Tongue (tissue), 1 donor: ENCODE measurements at regions not wholly inside any gene's neighbourhood (a gene's known extent, or its start where the extent isn't known, plus 50 kb on each side); places are given as distances from the start of the nearest gene placed in this dataset.

ENCODE experiments used
- DNase-seq: peaks from one replicate; pipeline ENCODE4 v3.0.0-alpha.2; 2015

DNA sequence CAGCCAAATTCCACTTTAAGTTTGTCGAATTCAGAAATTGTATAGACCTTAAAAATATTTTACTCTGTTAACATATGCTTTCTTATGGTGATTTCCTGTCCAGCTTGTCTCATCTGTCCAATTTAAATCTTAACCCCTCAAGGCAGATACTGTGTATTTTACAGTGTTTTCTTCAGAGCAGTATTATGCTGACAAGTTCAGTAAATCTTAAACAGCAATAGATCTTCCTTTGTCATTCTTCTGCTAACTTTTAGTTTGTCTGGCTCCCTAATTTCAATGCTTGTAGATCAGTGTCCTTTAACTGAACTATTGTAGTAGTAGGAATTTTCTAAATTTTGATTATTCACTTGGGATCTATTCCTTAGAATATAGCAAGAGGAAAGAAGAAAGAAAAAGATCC, 52.8 kb upstream of the MEIS1 start:
- DNase-seq: no peak

DNA sequence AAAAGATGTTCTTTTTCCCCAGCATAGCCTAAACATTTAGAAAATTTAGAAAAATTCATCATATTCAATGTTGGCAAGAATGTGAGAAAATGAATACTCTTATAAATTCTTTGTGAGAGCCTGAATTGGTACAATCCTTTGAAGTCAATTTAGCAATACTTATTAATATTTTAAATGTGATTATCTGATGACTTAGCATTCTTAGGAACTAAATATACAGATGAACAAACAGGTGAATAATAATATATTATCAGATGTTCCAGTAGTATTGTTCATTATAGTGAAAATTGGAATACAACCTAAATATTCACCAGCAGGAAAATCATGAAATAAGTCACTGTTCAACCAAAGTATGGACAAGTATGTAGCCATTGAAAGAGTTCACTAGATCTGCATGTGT, 55.5 kb upstream of the MEIS1 start:
- DNase-seq: no peak

DNA sequence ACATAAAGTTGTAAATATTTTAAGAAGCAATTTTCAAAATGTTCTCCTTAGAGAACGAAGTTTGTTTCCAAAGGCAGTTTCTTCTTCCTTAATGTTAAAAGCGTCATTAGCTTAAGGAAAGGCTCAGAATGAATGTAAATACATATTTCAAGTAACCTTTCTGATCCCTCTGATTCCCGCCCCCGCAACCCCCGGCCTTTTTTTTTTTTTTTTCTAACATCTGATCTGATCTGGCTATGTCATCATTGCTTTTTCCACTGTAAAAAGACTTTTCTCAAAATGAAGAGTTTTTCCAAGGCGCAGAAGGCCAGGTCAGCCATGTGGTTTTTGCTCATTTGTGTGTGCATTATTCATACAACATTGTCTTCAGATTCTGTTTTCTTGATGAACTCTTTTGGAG, 57.1 kb upstream of the MEIS1 start:
- no peak for DNase-seq

DNA sequence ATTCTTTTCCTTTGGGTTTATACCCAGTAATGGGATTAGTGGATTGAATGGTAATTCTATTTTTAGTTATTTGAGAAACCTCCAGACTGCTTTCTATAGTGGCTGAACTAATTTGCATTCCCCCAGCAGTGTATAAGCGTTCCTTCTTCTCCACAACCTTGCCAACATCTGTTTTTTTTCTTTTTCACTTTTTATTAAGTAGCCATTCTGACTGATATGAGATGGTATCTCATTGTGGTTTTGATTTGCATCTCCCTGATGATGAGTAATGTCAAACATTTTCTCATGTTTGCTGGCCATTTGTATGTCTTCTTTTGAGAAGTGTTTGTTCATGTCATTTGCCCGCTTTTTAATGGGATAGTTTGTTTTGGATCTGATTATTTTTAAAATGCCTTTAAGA, 64.1 kb upstream of the MEIS1 start:
- no peak for DNase-seq

DNA sequence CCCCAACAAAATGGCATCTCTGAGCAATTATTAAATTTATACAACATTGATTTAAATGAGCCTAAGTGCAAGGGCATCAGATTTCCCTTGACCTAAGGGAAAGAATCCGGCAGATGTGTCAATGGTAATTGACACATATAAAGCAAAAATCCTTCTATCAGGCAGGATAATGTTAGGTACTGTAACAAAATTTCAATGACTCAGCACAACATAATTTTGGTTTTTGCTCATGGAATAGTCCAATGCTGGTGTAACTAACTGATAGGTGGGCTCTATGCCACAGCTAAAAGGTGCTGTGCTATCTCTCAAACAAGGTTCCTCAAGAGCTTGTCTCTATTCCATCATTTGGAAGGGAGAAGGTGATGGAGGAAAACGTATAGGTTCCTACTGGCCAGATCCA, 68.3 kb upstream of the MEIS1 start:
- no peak for DNase-seq

DNA sequence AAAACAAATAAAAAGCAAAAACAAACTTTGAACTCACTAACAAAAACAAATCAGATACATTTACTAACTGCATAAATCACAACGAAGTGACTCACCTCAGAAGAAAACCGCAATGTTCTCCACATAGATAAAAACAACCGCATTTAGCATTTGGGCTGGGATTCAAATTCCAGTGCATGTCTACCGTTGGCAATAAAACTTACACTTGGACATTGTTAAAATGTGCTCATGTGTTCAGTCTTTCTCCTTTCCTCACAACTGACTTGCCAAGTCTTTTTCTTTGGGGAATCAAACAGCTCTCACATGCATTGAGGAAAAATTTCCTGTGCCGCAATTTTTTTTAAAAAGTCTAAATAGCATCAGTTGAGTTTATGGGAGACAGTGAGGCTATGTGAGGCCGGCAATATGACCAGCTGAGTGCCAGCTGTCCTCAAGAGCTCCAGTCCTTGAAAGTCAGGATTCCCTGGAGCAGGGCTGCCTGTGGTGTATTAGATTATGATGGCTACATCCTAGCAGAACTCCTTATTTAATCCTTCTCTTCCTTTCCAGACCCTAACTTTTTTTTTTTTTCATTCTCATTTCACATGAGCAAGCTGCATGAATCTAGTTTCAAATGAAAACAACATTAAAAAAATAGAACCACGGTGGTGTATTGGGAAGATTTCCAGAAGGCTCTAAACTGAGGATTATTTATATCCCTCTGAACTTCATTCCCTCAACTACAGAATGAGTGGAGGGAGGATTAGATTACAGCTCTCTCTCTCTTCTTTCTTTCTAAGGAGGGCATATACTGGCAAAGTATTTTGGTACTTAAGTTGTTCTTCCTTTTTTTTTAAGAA, 70.2 kb upstream of the MEIS1 start:
- DNase-seq: peak; percentile 88

DNA sequence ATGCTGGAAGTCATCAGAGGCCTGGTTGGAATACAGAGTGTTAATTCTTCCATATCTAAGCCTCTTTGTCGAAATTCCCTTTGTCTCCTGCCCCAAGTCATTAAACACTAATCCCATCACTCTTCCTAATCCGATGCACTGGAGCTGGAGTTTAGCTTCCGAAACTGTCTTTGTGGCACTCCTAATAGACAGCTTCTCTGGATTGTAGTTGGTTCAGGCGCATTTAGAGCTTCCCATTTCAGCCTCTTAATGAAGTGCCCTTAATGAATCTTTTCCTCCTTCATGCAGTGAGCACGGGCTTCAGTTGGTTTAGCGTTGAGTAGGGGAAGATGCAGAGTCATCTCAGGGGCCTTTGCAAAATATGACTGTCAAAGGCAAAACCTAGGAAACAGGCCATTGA, 72.2 kb upstream of the MEIS1 start:
- DNase-seq: no peak

DNA sequence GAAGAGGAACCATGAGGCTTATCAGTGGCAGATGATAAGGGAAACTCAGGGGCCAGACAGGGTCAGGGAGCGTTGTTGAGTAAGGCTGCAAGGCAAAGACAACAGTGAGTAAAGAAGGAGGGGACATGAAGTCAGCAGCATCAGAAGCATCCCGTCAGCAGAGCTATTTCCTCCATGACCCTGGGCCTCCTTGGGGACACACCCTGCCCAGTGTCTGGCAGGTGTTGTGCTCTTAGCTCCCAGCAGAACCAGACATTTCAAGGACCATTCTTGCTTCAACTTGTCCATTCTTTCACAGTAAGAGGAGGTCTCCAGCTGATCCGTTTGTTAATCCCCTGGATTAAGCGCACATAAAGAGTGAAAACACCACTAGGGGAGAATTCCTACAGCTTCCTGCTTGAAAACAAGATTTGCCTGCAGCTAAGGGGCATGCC, 88.7 kb upstream of the MEIS1 start:
- DNase-seq: peak; percentile 74

DNA sequence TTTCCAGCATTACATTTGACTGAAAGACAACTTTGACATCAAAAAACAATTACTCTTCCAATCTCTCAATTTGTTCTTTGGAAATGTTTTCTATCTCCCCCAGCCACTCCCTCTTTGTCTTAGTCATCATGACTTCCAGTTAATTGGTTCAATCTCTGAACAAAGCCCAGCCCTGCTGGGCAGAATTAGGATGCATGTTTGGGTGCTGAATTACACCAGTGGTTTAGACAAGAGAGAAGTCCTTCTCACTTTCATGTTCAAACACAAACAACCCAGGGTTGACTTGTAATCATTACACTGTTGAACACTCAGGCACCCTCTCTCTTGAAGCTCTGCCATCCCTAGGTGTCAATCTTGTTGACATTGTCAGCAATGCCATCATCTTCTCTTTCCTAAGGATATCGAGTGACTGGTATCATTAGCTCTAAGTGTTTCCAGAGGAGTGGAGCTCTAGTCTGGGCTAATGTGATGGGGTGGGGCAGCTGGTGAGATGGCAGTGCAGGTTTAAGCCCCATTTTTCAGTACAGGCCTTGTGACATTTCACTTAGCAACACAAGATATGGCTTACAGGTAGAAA, 90.8 kb upstream of the MEIS1 start:
- no peak for DNase-seq

DNA sequence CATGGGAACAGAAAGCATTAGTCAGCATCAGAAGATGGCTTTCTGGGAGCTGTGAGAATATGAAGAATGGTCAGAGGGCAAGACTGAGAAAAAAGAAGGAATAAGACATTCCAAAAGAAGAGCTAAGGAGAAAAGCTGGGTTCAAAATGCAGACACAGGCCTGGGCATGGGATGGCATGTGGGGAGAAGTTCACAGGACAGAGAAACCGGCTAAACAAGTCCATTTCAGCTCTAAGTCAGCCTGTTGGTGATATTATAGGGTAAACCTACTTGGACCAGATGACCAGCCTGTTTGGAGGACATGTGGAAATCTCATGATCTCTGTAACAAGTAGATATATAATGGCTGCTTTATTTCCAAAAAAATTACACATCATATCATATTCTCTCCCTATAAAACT, 91.7 kb upstream of the MEIS1 start:
- no peak for DNase-seq

DNA sequence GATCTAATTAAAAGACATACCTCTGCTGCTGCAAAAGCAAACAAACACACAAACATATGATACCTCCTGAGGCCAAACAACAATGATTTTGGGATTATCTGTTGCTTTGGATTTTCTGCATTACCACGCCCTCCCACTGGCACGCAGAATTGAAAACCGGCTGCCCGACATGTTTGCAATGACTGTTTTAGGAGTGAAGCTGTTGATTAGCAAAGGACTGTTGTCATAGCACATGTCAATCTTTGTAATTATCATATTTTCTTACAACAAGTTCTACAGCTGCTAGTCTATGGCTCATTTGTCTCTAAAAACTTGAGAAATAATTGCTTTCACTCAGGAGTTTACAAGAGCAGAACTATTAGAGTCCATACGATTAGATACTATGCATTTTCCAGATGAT, 94.4 kb upstream of the MEIS1 start:
- no peak for DNase-seq

DNA sequence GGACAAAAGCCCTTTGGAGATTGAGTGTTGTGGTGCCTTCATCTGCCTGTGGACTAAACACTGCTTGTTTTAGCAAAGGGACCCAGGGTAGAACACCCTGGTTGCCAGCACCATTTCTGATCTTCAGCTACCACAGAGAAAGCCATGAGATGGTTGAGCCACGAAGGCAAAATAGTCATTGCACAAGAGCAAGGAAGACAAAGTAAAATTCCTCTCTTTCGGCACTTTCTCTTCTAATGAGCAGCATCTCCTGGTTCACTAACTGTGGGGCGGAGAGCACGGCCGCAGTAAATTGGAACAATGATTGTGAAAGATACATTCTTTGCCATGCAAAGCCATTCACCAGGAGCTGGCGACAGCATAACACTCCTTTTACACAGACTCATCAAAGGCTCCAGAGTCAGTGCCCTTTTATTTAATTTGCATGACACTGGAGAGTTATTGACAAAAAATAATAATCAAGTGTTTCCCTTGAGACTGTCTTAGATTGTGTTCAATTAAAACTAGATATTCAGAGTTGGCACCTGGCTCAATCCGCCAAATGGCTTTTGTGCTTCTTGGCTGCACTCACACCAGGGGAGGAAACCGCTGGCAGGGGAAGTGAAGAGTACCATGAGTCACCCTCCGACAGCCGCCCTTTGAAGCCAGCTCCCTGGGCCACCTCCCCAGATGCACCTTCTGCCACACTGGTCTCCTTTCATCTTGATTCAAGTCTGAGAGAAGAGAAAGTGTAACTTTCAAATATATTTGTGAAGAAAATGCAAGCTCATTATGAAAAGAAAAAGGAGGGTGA, 100.5 kb upstream of the MEIS1 start:
- no peak for DNase-seq

DNA sequence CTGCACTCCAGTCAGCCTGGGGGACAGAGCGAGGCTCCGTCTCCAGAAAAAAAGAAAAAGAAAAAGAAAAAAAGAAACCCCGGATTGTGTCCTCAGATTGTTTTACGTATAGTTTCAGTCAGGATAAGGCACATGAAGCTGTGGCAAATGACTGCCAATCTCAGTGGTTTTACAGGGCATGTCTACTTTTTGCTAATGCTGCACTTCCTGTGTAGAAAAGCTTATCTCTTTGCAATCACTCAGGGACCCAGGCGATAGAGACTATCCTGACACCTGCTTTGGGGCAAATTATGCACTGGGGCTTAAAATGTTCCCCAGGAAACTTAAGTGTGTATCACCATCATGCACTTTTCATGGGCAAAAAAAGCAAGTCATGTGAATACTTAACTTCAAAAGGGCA, 103.7 kb upstream of the MEIS1 start:
- DNase-seq: no peak

DNA sequence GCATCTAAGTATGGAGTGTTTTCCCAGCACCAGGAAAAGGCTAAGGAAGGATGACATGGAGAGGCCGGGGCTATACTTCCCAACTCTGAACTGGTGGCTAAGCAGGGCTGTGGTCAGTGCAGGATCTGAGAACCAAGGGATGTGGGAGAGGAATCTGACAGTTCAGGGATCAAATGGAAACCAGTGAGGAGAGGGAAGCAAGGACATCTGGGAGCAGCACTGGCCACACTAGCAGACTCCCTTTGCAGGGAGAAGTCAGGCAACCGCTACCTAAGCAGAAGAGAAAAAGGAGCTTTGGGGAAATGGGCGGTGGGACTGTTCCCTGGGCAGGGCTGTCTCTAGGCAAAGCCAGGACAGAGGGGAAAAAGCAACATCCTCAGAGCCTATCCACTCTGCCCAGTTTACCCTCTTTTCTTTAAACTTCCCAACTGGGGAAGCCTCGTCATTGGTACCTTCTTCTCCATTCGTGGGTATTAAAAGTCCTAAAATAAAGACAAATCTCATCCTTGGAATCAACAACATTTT, 105.8 kb upstream of the MEIS1 start:
- DNase-seq: no peak

DNA sequence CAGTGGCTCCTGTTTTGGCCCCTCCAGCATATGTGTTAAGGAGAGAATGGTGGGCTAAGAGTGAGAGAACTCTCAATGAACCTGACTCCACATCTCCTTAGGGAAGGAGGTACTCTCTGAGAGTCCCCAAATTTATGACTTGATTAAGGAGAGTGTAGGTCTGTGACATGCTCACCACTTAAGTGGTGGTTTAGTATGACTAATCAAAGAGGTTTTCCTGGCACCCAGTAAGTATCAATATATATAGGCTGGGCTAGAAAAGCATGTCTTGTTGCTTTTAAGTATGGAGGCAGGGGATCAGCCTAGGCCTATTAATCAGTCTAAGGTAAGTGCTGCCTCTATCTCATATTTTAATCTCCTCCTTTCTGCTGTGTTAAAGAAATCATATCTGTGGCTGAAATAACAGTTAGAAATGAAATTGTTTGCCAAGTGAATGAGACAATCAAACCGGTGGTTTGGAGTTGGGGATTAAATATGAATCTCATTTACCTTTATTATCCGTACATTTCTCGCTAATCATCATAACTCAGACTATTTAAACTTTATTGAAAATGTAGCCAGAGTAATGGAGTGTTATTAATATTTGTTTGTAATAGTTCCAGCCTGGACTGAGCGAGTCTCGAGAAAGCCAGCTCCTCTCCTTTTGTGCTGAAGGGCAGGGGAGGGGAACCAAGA, 107.7 kb upstream of the MEIS1 start:
- no peak for DNase-seq

DNA sequence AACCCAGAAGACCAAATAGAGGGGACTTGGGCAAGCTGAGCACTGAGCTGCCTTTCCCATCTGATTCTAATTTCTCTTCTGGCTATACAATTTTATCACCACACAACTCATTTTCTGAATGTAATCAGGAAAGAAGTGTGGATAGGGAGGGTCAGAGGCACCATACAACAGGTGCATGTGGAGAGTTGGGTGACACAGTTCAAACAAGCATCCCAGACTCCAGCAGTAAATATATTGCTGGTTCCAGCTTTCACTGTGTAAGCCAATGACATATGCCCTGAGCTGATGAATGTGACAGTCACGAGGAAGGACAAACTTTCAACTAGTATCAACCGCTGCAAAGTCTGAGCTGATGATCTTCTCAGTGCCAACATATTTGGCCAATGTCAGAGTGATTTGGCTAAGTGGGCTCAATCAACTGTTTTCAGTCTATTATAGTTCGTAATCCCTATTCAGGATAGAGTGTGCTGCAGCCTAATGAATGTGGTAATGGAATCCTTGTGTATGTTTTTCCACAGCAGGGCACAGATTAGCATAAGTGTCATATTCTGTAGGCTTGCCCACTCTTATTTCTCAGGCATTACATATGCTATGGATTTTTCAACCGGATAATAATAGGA, 109.9 kb upstream of the MEIS1 start:
- no peak for DNase-seq

DNA sequence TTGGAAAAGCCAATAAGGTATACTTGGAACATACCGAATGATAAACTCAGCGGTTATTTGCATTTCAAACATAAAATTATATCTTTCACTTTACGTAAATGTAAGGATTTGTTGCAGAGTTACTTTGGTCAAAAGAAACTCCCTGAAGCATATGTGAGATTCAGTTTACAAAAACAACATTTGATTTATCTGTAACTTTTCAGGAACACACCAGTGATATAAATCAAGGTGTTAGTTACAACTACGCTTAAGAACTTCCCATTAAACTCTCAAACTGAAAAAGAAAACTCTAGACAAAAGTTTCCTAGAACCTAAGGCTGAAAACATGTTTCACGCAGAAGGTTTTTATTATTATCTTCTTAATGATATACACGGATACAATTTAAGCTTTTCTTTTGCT, 110.6 kb upstream of the MEIS1 start:
- DNase-seq: no peak

DNA sequence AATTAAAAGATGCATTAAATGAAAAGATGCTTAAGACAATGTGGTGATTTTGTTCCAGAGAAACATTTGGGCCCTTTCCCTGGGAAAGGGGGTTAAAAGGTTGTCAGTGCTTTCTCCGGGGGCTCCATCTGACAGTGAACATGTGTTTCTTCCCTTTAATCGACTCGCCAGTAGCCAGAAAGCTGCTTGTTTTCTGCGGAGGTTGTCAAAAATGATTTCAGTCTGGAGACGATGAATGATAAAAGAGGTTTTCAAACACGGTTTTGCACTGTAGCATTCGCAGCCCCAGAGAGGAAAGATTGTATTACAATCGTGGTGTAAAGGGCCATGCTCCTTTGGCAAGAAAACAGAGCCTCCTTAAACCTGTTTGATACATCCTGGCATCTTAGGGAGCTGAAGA, 111.5 kb upstream of the MEIS1 start:
- DNase-seq: no peak

DNA sequence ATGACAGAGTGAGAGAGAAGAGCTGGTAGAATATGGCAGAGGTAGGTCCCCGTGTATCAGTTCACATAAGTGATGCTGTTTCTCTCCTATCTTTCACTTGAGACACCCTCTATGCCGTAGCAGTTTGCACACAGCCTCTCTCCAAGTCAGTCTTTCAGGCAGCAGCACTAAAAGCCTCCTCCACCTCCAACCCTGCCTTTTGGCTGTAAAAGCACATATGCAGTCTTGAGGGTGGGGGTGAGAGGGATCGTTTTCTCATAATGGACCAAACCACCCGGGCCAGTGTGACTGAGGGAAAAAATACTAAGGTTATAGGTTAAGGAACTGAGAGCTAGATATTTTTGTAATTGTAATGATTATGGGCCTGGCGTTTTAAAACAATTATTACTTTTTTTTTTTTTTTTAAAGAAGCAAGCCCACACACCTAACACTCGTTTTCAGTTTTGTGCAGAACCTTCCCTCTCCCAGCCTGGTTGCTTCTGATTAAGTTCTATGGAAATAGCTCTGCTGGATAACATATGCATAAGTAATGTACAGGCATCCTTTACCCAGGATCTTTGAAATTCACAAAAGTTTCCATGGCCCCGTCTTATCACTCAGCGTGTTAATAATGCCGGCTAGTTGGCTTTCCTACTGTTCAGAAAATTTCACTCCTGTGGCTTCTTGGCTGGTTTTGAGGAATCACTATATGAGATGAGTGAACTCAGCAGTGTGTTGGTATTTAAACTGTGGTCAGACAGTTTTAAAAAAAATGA, 112.2 kb upstream of the MEIS1 start:
- no peak for DNase-seq

DNA sequence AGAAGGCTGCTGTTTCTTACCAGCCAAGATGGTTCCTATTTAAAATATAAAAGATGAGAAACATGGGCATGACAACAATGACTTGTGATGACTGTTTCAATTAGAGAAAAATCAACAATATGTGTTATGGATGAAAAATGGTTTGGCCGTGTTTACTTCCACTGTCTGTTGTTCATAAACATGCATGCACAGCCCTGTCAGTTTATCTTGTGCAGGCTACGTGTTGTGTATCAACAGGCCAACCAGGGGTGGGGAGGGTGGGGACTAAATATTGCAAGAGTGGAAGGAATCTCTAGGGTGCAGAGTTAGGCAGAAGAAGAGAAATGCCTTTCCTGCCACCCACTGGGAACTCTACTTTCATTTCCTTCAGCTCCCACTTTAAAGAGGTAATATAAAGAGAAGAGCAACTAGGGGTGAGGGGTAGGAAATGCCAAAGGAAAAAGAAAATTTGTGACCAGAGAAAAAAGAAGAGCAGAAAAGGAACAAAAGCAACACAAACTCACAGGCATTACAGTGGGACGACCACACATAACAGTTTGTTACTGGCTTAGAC, 116.8 kb upstream of the MEIS1 start:
- DNase-seq: no peak

DNA sequence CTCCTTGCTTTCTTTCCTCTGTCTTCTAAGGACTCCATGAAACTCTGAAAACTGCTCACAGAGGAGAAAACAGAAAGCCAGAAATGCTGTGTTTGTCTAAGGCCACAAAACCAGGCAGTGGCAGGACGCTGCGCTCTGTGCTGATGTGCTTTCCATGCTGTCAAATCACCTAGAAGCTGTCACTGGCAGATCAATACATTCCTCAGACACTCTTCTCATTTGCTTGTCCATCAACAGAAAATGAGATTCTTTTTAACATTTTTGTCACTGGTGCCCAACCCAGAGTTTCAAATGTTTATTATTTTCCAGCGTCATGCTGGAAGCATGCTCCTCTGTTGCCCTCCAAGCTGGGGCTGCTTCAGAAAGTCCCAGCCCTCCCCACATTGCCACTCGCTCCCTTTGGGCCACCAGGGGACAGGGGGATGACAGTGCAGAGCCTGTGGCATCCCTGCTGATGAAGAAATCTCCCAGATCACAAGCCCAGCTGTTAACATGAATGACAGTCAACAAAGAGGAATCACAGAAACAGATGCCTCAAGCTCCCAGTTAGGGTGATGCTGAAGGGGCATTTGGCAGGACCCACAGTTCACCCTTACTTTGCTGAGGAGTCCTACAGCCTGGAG, 117.5 kb upstream of the MEIS1 start:
- DNase-seq: no peak
